MM.1S (cell line): ENCODE measurements at regions not wholly inside any gene's neighbourhood (a gene's known extent, or its start where the extent isn't known, plus 50 kb on each side); places are given as distances from the start of the nearest gene placed in this dataset.

Experiments
- CTCF ChIP-seq: fragments of 300-600 bp; sonication (generic); IDR thresholded peaks from 2 replicates; pipeline ENCODE4 v1.5.1; 2016; ENCODE audit warnings: antibody characterized with exemption, low read length, mixed read lengths
- EZH2 ChIP-seq: fragments of 300-600 bp; sonication (generic); optimal IDR thresholded peaks from 2 replicates; pipeline ENCODE3; 2017; ENCODE audit warnings: low read depth, mild to moderate bottlenecking, antibody characterized with exemption, low read length, mixed read lengths

DNA sequence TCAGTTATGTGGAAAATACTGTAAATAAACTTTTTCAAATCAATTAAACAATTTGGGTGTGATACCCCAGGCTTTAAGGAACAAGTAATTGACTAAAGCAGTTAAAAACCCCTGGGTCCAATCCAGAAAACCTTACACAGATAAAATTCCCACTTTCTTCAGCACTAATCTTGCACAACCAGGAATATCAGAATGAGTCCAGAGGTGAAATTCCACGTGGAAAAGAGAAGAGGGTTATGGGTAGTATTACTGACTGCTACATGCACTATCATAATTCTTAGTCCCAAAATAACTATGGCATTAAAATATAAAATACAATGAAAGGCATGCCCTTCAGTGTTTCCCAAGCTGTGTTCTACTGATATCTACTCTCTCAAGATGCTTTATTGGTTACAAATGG lies 135.7 kb upstream of the STEAP4 start:
- TF ChIP-seq CTCF, result no peak
- no peak for TF ChIP-seq EZH2
